ENCODE measurements at regions not wholly inside any gene's neighbourhood (a gene's known extent, or its start where the extent isn't known, plus 50 kb on each side); places are given as distances from the start of the nearest gene placed in this dataset.

- no peaks in the 10 kb centered on the region for H3K36me3 ChIP-seq
- no peak for DNase-seq (ENCODE audit: extremely low spot score)
- H3K27me3 ChIP-seq: no peaks in the 10 kb centered on the region
- TF ChIP-seq CTCF (IDR thresholded peaks at IDR 0.05) (no peak), POLR2AphosphoS5 (IDR thresholded peaks at IDR 0.05) (no peak), EP300 (IDR thresholded peaks at IDR 0.05) (no peak), POLR2A (IDR thresholded peaks at IDR 0.05; ENCODE audit: low read depth) (no peak)
- H3K4me1 ChIP-seq: no peaks in the 10 kb centered on the region
- no peak overlapping the region for H3K27ac ChIP-seq (replicated peaks in 1 of 4)
- intact Hi-C loops (cut with DNase I): no loop called here
- WGBS: 86% methylated on average over 9 of the region's 9 CpGs
- H3K9me3 ChIP-seq: no peaks in the 10 kb centered on the region
- no peak overlapping the region for H3K4me3 ChIP-seq
These were observed 57.1 kb upstream of the SLCO1B1 start for GRCh38 chr12:21073822-21074460.

Data from esophagus muscularis mucosa (tissue), 4 donors.